ENCODE measurements at regions not wholly inside any gene's neighbourhood (a gene's known extent, or its start where the extent isn't known, plus 50 kb on each side); places are given as distances from the start of the nearest gene placed in this dataset.

DNA sequence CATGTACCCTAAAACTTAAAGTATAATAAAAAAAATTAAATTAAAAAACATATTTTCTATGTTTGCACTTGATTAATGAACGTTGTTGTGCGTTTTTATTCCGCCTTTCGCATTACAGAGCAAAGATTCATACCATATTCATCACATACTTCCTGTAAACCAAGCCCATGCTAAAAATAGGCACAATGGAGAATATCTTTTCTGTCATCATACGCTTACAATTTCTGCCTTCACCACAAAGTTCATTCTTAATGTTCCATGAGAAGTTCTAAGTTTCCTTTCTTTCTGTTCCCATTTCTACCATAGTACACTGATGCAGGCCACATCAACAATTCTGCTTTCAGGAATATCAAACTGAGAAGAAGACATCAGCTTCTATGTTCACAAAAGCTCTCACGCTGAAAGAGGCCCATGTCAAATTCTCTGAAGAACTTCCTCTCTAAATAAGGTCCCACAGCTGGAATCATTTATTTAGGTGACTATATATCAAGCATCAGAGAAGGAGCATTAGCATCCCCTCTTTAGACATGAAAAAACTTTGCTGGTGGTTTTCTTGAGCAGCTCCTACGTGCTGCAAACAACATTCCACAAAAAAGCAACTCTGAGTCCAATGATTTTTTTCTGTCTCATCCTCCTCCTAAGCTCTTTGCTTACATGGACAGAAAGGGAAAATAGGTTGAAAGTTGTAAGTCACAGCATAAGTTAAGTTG is 456.4 kb downstream of the CDH10 start (continued):
- TF ChIP-seq TEAD4 (IDR thresholded peaks at IDR 0.05; ENCODE audit: low read length) (no peak), TEAD4 (CRISPR knock-in tag; IDR thresholded peaks at IDR 0.05; ENCODE audit: borderline replicate concordance) (no peak), PCBP1 (IDR thresholded peaks at IDR 0.05; ENCODE audit: low read depth, low read length, poor library complexity, severe bottlenecking) (no peak), HLTF (IDR thresholded peaks at IDR 0.05) (no peak), L3MBTL2 (IDR thresholded peaks at IDR 0.05) (no peak), NFYB (IDR thresholded peaks at IDR 0.05; ENCODE audit: extremely low read depth, insufficient read length) (no peak), CREB1 (IDR thresholded peaks at IDR 0.05) (no peak), CREB1 (CRISPR knock-in tag; IDR thresholded peaks at IDR 0.05) (no peak)
- TF ChIP-seq, protein P1, sequence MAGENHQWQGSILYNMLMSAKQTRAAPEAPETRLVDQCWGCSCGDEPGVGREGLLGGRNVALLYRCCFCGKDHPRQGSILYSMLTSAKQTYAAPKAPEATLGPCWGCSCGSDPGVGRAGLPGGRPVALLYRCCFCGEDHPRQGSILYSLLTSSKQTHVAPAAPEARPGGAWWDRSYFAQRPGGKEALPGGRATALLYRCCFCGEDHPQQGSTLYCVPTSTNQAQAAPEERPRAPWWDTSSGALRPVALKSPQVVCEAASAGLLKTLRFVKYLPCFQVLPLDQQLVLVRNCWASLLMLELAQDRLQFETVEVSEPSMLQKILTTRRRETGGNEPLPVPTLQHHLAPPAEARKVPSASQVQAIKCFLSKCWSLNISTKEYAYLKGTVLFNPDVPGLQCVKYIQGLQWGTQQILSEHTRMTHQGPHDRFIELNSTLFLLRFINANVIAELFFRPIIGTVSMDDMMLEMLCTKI (IDR thresholded peaks at IDR 0.05; ENCODE audit: partially characterized antibody): no peak

DNA sequence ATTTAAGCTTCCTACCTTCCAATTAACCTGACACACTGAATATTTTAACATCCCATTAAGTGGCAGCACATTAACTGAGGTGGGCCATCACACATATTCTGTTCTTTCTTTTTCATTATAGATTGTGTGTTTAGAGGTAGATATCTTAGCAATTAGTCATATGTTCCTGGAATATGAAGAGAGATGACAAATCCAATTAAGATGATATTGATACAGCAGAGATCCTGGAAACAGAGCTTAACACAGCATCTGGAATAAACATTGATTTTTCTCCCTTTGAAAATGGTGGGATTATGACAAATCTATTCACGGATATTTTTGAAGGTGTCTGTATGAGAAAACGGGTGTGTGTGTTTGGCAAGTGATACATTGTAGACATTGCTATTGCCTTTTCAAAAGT is 448.0 kb downstream of the CDH10 start:
- Histone ChIP-seq H3K27me3 (ENCODE audit: control insufficient read depth in 2 of 2, insufficient read depth in 2 of 2, low read length in 2 of 2) (no peaks in the 10 kb centered on the region), H3K9me1 (ENCODE audit: control insufficient read depth, insufficient read depth, low read length) (no peaks in the 10 kb centered on the region), H3K27ac (ENCODE audit: extremely low read depth, low read depth, low read length) (no peak overlapping the region), H3K36me3 (ENCODE audit: control insufficient read depth, insufficient read depth, low read length) (no peaks in the 10 kb centered on the region), H3K4me2 (ENCODE audit: insufficient read depth, low read length) (no peak overlapping the region), H4K20me1 (replicated peaks; ENCODE audit: control insufficient read depth, insufficient read depth, low read length) (no peaks in the 10 kb centered on the region), H3K79me2 (ENCODE audit: control insufficient read depth, insufficient read depth, low read length) (no peaks in the 10 kb centered on the region), H3K4me1 (replicated peaks in 1 of 2; ENCODE audit: control insufficient read depth in 2 of 2, insufficient read depth in 2 of 2, low read length in 2 of 2) (no peaks in the 10 kb centered on the region), H2AFZ (ENCODE audit: low read depth, low read length) (no peak overlapping the region), H3K9ac (ENCODE audit: insufficient read depth in 1 of 2, low read depth in 2 of 2, low read length in 2 of 2) (no peak overlapping the region), H3K9me3 (replicated peaks; ENCODE audit: control insufficient read depth, insufficient read depth, low read depth, low read length) (0 out of 2 replicates have a peak, but pooled peaks cover 3% of the 10 kb centered on the region), H3K4me3 (no peak overlapping the region)
- DNase-seq (ENCODE audit: extremely low read depth in 1 of 4, low spot score in 3 of 4): no peak
- ChIA-PET CTCF (ENCODE audit: low intra/inter-chr PET ratio) (no interaction called here), POLR2A (no interaction called here)
- no peak for ATAC-seq
- in situ Hi-C loops (cut with MboI) (no loop called here), intact Hi-C loops (cut with micrococcal nuclease) (no loop called here)
- TF ChIP-seq CEBPG (CRISPR knock-in tag; IDR thresholded peaks at IDR 0.05): no peak
- no peak for TF ChIP-seq CEBPG (tag; conservative IDR thresholded peaks at IDR 0.05 in 1 of 2, IDR thresholded peaks at IDR 0.05 in 1 of 2)
- TF ChIP-seq, protein P2, sequence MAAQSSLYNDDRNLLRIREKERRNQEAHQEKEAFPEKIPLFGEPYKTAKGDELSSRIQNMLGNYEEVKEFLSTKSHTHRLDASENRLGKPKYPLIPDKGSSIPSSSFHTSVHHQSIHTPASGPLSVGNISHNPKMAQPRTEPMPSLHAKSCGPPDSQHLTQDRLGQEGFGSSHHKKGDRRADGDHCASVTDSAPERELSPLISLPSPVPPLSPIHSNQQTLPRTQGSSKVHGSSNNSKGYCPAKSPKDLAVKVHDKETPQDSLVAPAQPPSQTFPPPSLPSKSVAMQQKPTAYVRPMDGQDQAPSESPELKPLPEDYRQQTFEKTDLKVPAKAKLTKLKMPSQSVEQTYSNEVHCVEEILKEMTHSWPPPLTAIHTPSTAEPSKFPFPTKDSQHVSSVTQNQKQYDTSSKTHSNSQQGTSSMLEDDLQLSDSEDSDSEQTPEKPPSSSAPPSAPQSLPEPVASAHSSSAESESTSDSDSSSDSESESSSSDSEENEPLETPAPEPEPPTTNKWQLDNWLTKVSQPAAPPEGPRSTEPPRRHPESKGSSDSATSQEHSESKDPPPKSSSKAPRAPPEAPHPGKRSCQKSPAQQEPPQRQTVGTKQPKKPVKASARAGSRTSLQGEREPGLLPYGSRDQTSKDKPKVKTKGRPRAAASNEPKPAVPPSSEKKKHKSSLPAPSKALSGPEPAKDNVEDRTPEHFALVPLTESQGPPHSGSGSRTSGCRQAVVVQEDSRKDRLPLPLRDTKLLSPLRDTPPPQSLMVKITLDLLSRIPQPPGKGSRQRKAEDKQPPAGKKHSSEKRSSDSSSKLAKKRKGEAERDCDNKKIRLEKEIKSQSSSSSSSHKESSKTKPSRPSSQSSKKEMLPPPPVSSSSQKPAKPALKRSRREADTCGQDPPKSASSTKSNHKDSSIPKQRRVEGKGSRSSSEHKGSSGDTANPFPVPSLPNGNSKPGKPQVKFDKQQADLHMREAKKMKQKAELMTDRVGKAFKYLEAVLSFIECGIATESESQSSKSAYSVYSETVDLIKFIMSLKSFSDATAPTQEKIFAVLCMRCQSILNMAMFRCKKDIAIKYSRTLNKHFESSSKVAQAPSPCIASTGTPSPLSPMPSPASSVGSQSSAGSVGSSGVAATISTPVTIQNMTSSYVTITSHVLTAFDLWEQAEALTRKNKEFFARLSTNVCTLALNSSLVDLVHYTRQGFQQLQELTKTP (IDR thresholded peaks at IDR 0.05; ENCODE audit: low read depth in 1 of 2, partially characterized antibody in 2 of 2): no peak
- TF ChIP-seq, protein P1 (IDR thresholded peaks at IDR 0.05; ENCODE audit: partially characterized antibody): no peak
- TF ChIP-seq L3MBTL2 (IDR thresholded peaks at IDR 0.05): no peak
- BruUV-seq (replicated peaks): no TSS peak
- WGBS (ENCODE audit: insufficient coverage, low coverage, missing lambda C conversion rate): 4% methylated on average over 2 of the region's 2 CpGs
- no peak for FAIRE-seq
